ENCODE measurements at regions not wholly inside any gene's neighbourhood (a gene's known extent, or its start where the extent isn't known, plus 50 kb on each side); places are given as distances from the start of the nearest gene placed in this dataset.

GRCh38 chr1:79448426-79448825 lies 441.9 kb upstream of the ADGRL4 start:
- Histone ChIP-seq H3K9ac (ENCODE audit: low read length) (no peak overlapping the region), H3K27me3 (replicated peaks; ENCODE audit: control insufficient read depth, insufficient read depth, low read length) (no peaks in the 10 kb centered on the region), H3K4me3 (ENCODE audit: low read length) (no peak overlapping the region), H3K9me3 (ENCODE audit: control insufficient read depth, low read length) (no peaks in the 10 kb centered on the region), H3K4me1 (ENCODE audit: control insufficient read depth, insufficient read depth, low read length) (no peaks in the 10 kb centered on the region), H3K36me3 (ENCODE audit: control insufficient read depth, insufficient read depth, low read length, severe bottlenecking) (no peaks in the 10 kb centered on the region)
- no peak for DNase-seq (ENCODE audit: low read depth)

- Histone ChIP-seq H3K9ac (ENCODE audit: low read length) (no peak overlapping the region), H3K4me1 (ENCODE audit: control insufficient read depth, insufficient read depth, low read length) (no peaks in the 10 kb centered on the region), H3K4me3 (ENCODE audit: low read length) (no peak overlapping the region), H3K36me3 (ENCODE audit: control insufficient read depth, insufficient read depth, low read length, severe bottlenecking) (no peaks in the 10 kb centered on the region), H3K27me3 (replicated peaks; ENCODE audit: control insufficient read depth, insufficient read depth, low read length) (no peaks in the 10 kb centered on the region), H3K9me3 (ENCODE audit: control insufficient read depth, low read length) (no peaks in the 10 kb centered on the region)
- DNase-seq (ENCODE audit: low read depth) = no peak
Measured at GRCh38 chr1:79441238-79441637, 434.7 kb upstream of the ADGRL4 start.

- Histone ChIP-seq H3K9ac (ENCODE audit: low read length) (no peak overlapping the region), H3K9me3 (ENCODE audit: control insufficient read depth, low read length) (no peaks in the 10 kb centered on the region), H3K27me3 (replicated peaks; ENCODE audit: control insufficient read depth, insufficient read depth, low read length) (no peaks in the 10 kb centered on the region), H3K4me1 (ENCODE audit: control insufficient read depth, insufficient read depth, low read length) (no peaks in the 10 kb centered on the region), H3K36me3 (ENCODE audit: control insufficient read depth, insufficient read depth, low read length, severe bottlenecking) (no peaks in the 10 kb centered on the region), H3K4me3 (ENCODE audit: low read length) (no peak overlapping the region)
- DNase-seq (ENCODE audit: low read depth) = no peak
Measured at GRCh38 chr1:79437540-79437939, 431.0 kb upstream of the ADGRL4 start.

GRCh38 chr1:79431340-79431739 lies 424.8 kb upstream of the ADGRL4 start:
- H3K4me1 ChIP-seq (ENCODE audit: control insufficient read depth, insufficient read depth, low read length) = no peaks in the 10 kb centered on the region
- H3K9me3 ChIP-seq (ENCODE audit: control insufficient read depth, low read length) = no peaks in the 10 kb centered on the region
- no peak overlapping the region for H3K4me3 ChIP-seq (ENCODE audit: low read length)
- no peaks in the 10 kb centered on the region for H3K27me3 ChIP-seq (replicated peaks; ENCODE audit: control insufficient read depth, insufficient read depth, low read length)
- no peak overlapping the region for H3K9ac ChIP-seq (ENCODE audit: low read length)
- DNase-seq (ENCODE audit: low read depth) = no peak
- no peaks in the 10 kb centered on the region for H3K36me3 ChIP-seq (ENCODE audit: control insufficient read depth, insufficient read depth, low read length, severe bottlenecking)

- no peaks in the 10 kb centered on the region for H3K27me3 ChIP-seq (replicated peaks; ENCODE audit: control insufficient read depth, insufficient read depth, low read length)
- H3K9me3 ChIP-seq (ENCODE audit: control insufficient read depth, low read length) = no peaks in the 10 kb centered on the region
- no peak for DNase-seq (ENCODE audit: low read depth)
- no peak overlapping the region for H3K9ac ChIP-seq (ENCODE audit: low read length)
- H3K36me3 ChIP-seq (ENCODE audit: control insufficient read depth, insufficient read depth, low read length, severe bottlenecking) = no peaks in the 10 kb centered on the region
- no peak overlapping the region for H3K4me3 ChIP-seq (ENCODE audit: low read length)
- no peaks in the 10 kb centered on the region for H3K4me1 ChIP-seq (ENCODE audit: control insufficient read depth, insufficient read depth, low read length)
Measured at GRCh38 chr1:79430437-79430836, 423.9 kb upstream of the ADGRL4 start.

- no peaks in the 10 kb centered on the region for H3K9me3 ChIP-seq (ENCODE audit: control insufficient read depth, low read length)
- no peaks in the 10 kb centered on the region for H3K4me1 ChIP-seq (ENCODE audit: control insufficient read depth, insufficient read depth, low read length)
- H3K4me3 ChIP-seq (ENCODE audit: low read length) = no peak overlapping the region
- no peaks in the 10 kb centered on the region for H3K36me3 ChIP-seq (ENCODE audit: control insufficient read depth, insufficient read depth, low read length, severe bottlenecking)
- DNase-seq (ENCODE audit: low read depth) = no peak
- no peak overlapping the region for H3K9ac ChIP-seq (ENCODE audit: low read length)
- no peaks in the 10 kb centered on the region for H3K27me3 ChIP-seq (replicated peaks; ENCODE audit: control insufficient read depth, insufficient read depth, low read length)
Measured at GRCh38 chr1:79422726-79423125, 416.2 kb upstream of the ADGRL4 start.

GRCh38 chr1:79398501-79398900 lies 392.0 kb upstream of the ADGRL4 start:
- Histone ChIP-seq H3K9ac (ENCODE audit: low read length) (no peak overlapping the region), H3K36me3 (ENCODE audit: control insufficient read depth, insufficient read depth, low read length, severe bottlenecking) (no peaks in the 10 kb centered on the region), H3K27me3 (replicated peaks; ENCODE audit: control insufficient read depth, insufficient read depth, low read length) (no peaks in the 10 kb centered on the region), H3K4me1 (ENCODE audit: control insufficient read depth, insufficient read depth, low read length) (no peaks in the 10 kb centered on the region), H3K9me3 (ENCODE audit: control insufficient read depth, low read length) (no peaks in the 10 kb centered on the region), H3K4me3 (ENCODE audit: low read length) (no peak overlapping the region)
- DNase-seq (ENCODE audit: low read depth) = no peak

- H3K9me3 ChIP-seq (ENCODE audit: control insufficient read depth, low read length) = no peaks in the 10 kb centered on the region
- no peaks in the 10 kb centered on the region for H3K27me3 ChIP-seq (replicated peaks; ENCODE audit: control insufficient read depth, insufficient read depth, low read length)
- no peak overlapping the region for H3K9ac ChIP-seq (ENCODE audit: low read length)
- DNase-seq (ENCODE audit: low read depth) = no peak
- H3K4me3 ChIP-seq (ENCODE audit: low read length) = no peak overlapping the region
- H3K36me3 ChIP-seq (ENCODE audit: control insufficient read depth, insufficient read depth, low read length, severe bottlenecking) = no peaks in the 10 kb centered on the region
- H3K4me1 ChIP-seq (ENCODE audit: control insufficient read depth, insufficient read depth, low read length) = no peaks in the 10 kb centered on the region
Measured at GRCh38 chr1:79396901-79397300, 390.4 kb upstream of the ADGRL4 start.

GRCh38 chr1:79388694-79389361 lies 382.3 kb upstream of the ADGRL4 start:
- no peak for DNase-seq (ENCODE audit: low read depth)
- H3K36me3 ChIP-seq (ENCODE audit: control insufficient read depth, insufficient read depth, low read length, severe bottlenecking) = no peaks in the 10 kb centered on the region
- no peaks in the 10 kb centered on the region for H3K27me3 ChIP-seq (replicated peaks; ENCODE audit: control insufficient read depth, insufficient read depth, low read length)
- no peaks in the 10 kb centered on the region for H3K9me3 ChIP-seq (ENCODE audit: control insufficient read depth, low read length)
- no peaks in the 10 kb centered on the region for H3K4me1 ChIP-seq (ENCODE audit: control insufficient read depth, insufficient read depth, low read length)
- no peak overlapping the region for H3K4me3 ChIP-seq (ENCODE audit: low read length)
- H3K9ac ChIP-seq (ENCODE audit: low read length) = no peak overlapping the region

- DNase-seq (ENCODE audit: low read depth) = no peak
- no peak overlapping the region for H3K9ac ChIP-seq (ENCODE audit: low read length)
- no peaks in the 10 kb centered on the region for H3K36me3 ChIP-seq (ENCODE audit: control insufficient read depth, insufficient read depth, low read length, severe bottlenecking)
- peaks cover 4% of the 10 kb centered on the region for H3K4me1 ChIP-seq (ENCODE audit: control insufficient read depth, insufficient read depth, low read length)
- no peaks in the 10 kb centered on the region for H3K9me3 ChIP-seq (ENCODE audit: control insufficient read depth, low read length)
- no peaks in the 10 kb centered on the region for H3K27me3 ChIP-seq (replicated peaks; ENCODE audit: control insufficient read depth, insufficient read depth, low read length)
- H3K4me3 ChIP-seq (ENCODE audit: low read length) = no peak overlapping the region
Measured at GRCh38 chr1:79386730-79387129, 380.2 kb upstream of the ADGRL4 start.

- Histone ChIP-seq H3K36me3 (ENCODE audit: control insufficient read depth, insufficient read depth, low read length, severe bottlenecking) (no peaks in the 10 kb centered on the region), H3K9me3 (ENCODE audit: control insufficient read depth, low read length) (no peaks in the 10 kb centered on the region), H3K9ac (ENCODE audit: low read length) (no peak overlapping the region), H3K4me1 (ENCODE audit: control insufficient read depth, insufficient read depth, low read length) (peaks cover 5% of the 10 kb centered on the region), H3K4me3 (ENCODE audit: low read length) (no peak overlapping the region), H3K27me3 (replicated peaks; ENCODE audit: control insufficient read depth, insufficient read depth, low read length) (no peaks in the 10 kb centered on the region)
- no peak for DNase-seq (ENCODE audit: low read depth)
Measured at GRCh38 chr1:79380078-79380477, 373.5 kb upstream of the ADGRL4 start.

- Histone ChIP-seq H3K36me3 (ENCODE audit: control insufficient read depth, insufficient read depth, low read length, severe bottlenecking) (no peaks in the 10 kb centered on the region), H3K4me3 (ENCODE audit: low read length) (no peak overlapping the region), H3K9me3 (ENCODE audit: control insufficient read depth, low read length) (no peaks in the 10 kb centered on the region), H3K9ac (ENCODE audit: low read length) (no peak overlapping the region), H3K27me3 (replicated peaks; ENCODE audit: control insufficient read depth, insufficient read depth, low read length) (no peaks in the 10 kb centered on the region), H3K4me1 (ENCODE audit: control insufficient read depth, insufficient read depth, low read length) (peaks cover 14% of the 10 kb centered on the region)
- DNase-seq (ENCODE audit: low read depth) = no peak
Measured at GRCh38 chr1:79376106-79376505, 369.6 kb upstream of the ADGRL4 start.

Measured in adipocyte (in vitro differentiated cells).